NT2/D1 (cell line): ENCODE measurements at regions not wholly inside any gene's neighbourhood (a gene's known extent, or its start where the extent isn't known, plus 50 kb on each side); places are given as distances from the start of the nearest gene placed in this dataset.

ENCODE experiments used
- YY1 ChIP-seq: IDR thresholded peaks from 2 replicates; pipeline ENCODE4 v1.6.1; 2011; ENCODE audit not compliant: insufficient read length, insufficient read depth
- ZNF274 ChIP-seq: IDR thresholded peaks from 2 replicates; pipeline ENCODE4 v1.6.1; 2011; ENCODE audit warnings: mild to moderate bottlenecking, low read depth, low read length

DNA sequence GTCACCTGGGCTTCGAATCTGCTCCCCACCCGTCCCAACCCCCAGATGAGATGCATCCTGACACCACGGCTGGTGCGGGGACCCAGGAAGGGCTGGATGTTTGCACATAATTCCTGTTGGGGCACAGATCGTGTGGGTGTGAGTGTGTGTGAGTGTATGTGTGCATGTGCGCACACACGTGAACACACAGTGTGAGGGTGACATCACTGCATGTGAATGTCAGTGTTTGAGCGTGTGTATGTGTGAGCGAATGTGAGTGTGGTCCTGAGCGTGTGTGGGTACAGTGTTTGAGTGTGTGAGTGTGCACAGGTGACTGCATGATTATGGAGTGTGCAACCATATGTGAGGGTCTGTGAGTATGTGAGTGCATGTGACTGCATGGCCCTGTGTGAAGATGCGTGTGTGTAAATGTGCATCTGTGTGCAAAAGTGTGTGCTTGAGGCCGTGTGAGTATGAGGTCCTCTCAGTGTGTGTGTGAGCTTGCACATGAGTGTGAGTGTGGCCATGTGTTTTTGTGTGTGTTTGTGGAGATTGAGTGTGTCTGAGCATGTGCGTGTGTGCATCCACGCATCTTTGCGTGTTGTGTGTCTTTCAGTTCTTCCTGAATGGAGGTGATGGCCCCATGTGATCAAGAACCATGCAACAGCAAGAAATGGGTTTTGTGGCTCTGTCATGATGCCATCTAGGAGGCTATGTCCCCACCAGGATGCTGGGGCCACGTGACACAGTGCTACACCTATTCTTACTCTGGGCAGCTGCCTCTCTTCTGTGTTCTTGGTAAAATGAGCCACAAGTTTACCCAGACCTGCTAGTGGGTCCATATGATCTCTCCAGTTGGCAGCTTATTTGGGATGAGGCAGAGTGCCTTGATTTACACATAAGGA, 70.5 kb upstream of the GCSH start:
- TF ChIP-seq ZNF274 (no peak), YY1 (no peak)
